ENCODE measurements at regions not wholly inside any gene's neighbourhood (a gene's known extent, or its start where the extent isn't known, plus 50 kb on each side); places are given as distances from the start of the nearest gene placed in this dataset.
A peak's percentile ranks its signal among the peaks of the same experiment; 100 is the strongest.

- no peak for DNase-seq
Measured at GRCh38 chr3:174408310-174408709, 450.8 kb upstream of the NAALADL2 start.

GRCh38 chr3:174409086-174409743 is 449.9 kb upstream of the NAALADL2 start:
- no peak for DNase-seq

- no peak for DNase-seq
Measured at GRCh38 chr3:174413062-174413912, 445.8 kb upstream of the NAALADL2 start.

GRCh38 chr3:174414902-174415301 is 444.2 kb upstream of the NAALADL2 start:
- no peak for DNase-seq

GRCh38 chr3:174417573-174417972 is 441.6 kb upstream of the NAALADL2 start:
- no peak for DNase-seq

GRCh38 chr3:174419216-174419615 is 439.9 kb upstream of the NAALADL2 start:
- DNase-seq, result no peak

- no peak for DNase-seq
Measured at GRCh38 chr3:174423936-174424335, 435.2 kb upstream of the NAALADL2 start.

- no peak for DNase-seq
Measured at GRCh38 chr3:174424656-174425055, 434.5 kb upstream of the NAALADL2 start.

- DNase-seq, result no peak
Measured at GRCh38 chr3:174425422-174425821, 433.7 kb upstream of the NAALADL2 start.

- DNase-seq, result no peak
Measured at GRCh38 chr3:174430986-174431385, 428.1 kb upstream of the NAALADL2 start.

- DNase-seq, result no peak
Measured at GRCh38 chr3:174431717-174432116, 427.4 kb upstream of the NAALADL2 start.

GRCh38 chr3:174436367-174436766 is 422.8 kb upstream of the NAALADL2 start:
- DNase-seq, result no peak

GRCh38 chr3:174438501-174439145 is 420.5 kb upstream of the NAALADL2 start:
- DNase-seq, result no peak

GRCh38 chr3:174439331-174440252 is 419.5 kb upstream of the NAALADL2 start:
- DNase-seq, result peak; percentile 6

- DNase-seq, result no peak
Measured at GRCh38 chr3:174440253-174440701, 418.9 kb upstream of the NAALADL2 start.

GRCh38 chr3:174440741-174441587 is 418.2 kb upstream of the NAALADL2 start:
- peak; percentile 49 for DNase-seq

- DNase-seq, result no peak
Measured at GRCh38 chr3:174441588-174442301, 417.4 kb upstream of the NAALADL2 start.

GRCh38 chr3:174442302-174442682 is 416.8 kb upstream of the NAALADL2 start:
- no peak for DNase-seq

- no peak for DNase-seq
Measured at GRCh38 chr3:174444391-174444790, 414.7 kb upstream of the NAALADL2 start.

- no peak for DNase-seq
Measured at GRCh38 chr3:174457758-174458157, 401.4 kb upstream of the NAALADL2 start.

- no peak for DNase-seq
Measured at GRCh38 chr3:174460831-174461230, 398.3 kb upstream of the NAALADL2 start.
